ENCODE measurements at regions not wholly inside any gene's neighbourhood (a gene's known extent, or its start where the extent isn't known, plus 50 kb on each side); places are given as distances from the start of the nearest gene placed in this dataset.
"Not testable (repeated sequence)": the region's sequence is repeated elsewhere in the genome, so short reads cannot be mapped to it uniquely, and the experiment has no call there.

GRCh38 chr16:86261379-86261778 is 248.9 kb upstream of the FOXF1 start:
- no peak for DNase-seq (ENCODE audit: low read depth)

GRCh38 chr16:86267657-86268056 is 242.7 kb upstream of the FOXF1 start:
- DNase-seq (ENCODE audit: low read depth) = not testable (repeated sequence)

- no peak for DNase-seq (ENCODE audit: low read depth)
Measured at GRCh38 chr16:86270696-86271095, 239.6 kb upstream of the FOXF1 start.

- no peak for DNase-seq (ENCODE audit: low read depth)
Measured at GRCh38 chr16:86272744-86273143, 237.6 kb upstream of the FOXF1 start.

- no peak for DNase-seq (ENCODE audit: low read depth)
Measured at GRCh38 chr16:86277221-86277620, 233.1 kb upstream of the FOXF1 start.

- not testable (repeated sequence) for DNase-seq (ENCODE audit: low read depth)
Measured at GRCh38 chr16:86277859-86278258, 232.5 kb upstream of the FOXF1 start.

- DNase-seq (ENCODE audit: low read depth) = no peak
Measured at GRCh38 chr16:86281421-86281820, 228.9 kb upstream of the FOXF1 start.

GRCh38 chr16:86283944-86284343 is 226.4 kb upstream of the FOXF1 start:
- no peak for DNase-seq (ENCODE audit: low read depth)

GRCh38 chr16:86285421-86285820 is 224.9 kb upstream of the FOXF1 start:
- DNase-seq (ENCODE audit: low read depth) = no peak

- no peak for DNase-seq (ENCODE audit: low read depth)
Measured at GRCh38 chr16:86285938-86286921, 224.1 kb upstream of the FOXF1 start.

- DNase-seq (ENCODE audit: low read depth) = no peak
Measured at GRCh38 chr16:86286991-86287663, 223.2 kb upstream of the FOXF1 start.

- no peak for DNase-seq (ENCODE audit: low read depth)
Measured at GRCh38 chr16:86287664-86288201, 222.6 kb upstream of the FOXF1 start.

- no peak for DNase-seq (ENCODE audit: low read depth)
Measured at GRCh38 chr16:86288716-86289294, 221.5 kb upstream of the FOXF1 start.

- DNase-seq (ENCODE audit: low read depth) = no peak
Measured at GRCh38 chr16:86289304-86289703, 221.0 kb upstream of the FOXF1 start.

GRCh38 chr16:86289907-86290306 is 220.4 kb upstream of the FOXF1 start:
- DNase-seq (ENCODE audit: low read depth) = no peak

GRCh38 chr16:86291491-86291890 is 218.8 kb upstream of the FOXF1 start:
- DNase-seq (ENCODE audit: low read depth) = no peak

GRCh38 chr16:86292171-86292775 is 218.1 kb upstream of the FOXF1 start:
- DNase-seq (ENCODE audit: low read depth) = no peak

GRCh38 chr16:86292942-86293341 is 217.4 kb upstream of the FOXF1 start:
- no peak for DNase-seq (ENCODE audit: low read depth)

- DNase-seq (ENCODE audit: low read depth) = no peak
Measured at GRCh38 chr16:86293906-86294305, 216.4 kb upstream of the FOXF1 start.

- no peak for DNase-seq (ENCODE audit: low read depth)
Measured at GRCh38 chr16:86294535-86295196, 215.7 kb upstream of the FOXF1 start.

GRCh38 chr16:86296256-86296655 is 214.1 kb upstream of the FOXF1 start:
- DNase-seq (ENCODE audit: low read depth) = no peak

GRCh38 chr16:86297391-86297790 is 212.9 kb upstream of the FOXF1 start:
- no peak for DNase-seq (ENCODE audit: low read depth)

Data from activated T-helper 1 cell treated with Interleukin-2 at 50 U/mL for 16 hours (primary cell).